ENCODE measurements at regions not wholly inside any gene's neighbourhood (a gene's known extent, or its start where the extent isn't known, plus 50 kb on each side); places are given as distances from the start of the nearest gene placed in this dataset.

DNA sequence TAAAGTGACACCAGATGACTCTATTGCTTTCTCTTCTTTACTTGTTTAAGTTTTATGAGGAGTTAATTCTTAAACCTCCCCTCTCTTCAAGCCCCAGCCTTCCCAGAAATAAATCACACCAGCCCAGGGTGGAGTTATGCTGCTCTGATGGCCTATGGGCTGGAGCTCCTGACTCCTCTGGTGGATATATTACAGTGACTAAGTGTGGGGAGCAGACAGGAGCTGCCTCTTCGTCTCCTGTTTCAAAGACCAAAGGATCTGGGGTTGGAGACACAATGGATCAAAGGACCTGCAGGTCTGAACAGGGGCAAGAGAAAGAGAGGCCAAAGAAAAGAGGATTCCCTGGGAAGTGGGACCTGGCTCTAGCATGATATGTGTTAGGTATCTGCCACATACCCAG is 312.0 kb upstream of the MSX2 start:
- no peak overlapping the region for H3K4me3 ChIP-seq (ENCODE audit: control insufficient read depth, low read depth, low read length)
- DNase-seq (ENCODE audit: low read depth): no peak
- TF ChIP-seq, protein P1, sequence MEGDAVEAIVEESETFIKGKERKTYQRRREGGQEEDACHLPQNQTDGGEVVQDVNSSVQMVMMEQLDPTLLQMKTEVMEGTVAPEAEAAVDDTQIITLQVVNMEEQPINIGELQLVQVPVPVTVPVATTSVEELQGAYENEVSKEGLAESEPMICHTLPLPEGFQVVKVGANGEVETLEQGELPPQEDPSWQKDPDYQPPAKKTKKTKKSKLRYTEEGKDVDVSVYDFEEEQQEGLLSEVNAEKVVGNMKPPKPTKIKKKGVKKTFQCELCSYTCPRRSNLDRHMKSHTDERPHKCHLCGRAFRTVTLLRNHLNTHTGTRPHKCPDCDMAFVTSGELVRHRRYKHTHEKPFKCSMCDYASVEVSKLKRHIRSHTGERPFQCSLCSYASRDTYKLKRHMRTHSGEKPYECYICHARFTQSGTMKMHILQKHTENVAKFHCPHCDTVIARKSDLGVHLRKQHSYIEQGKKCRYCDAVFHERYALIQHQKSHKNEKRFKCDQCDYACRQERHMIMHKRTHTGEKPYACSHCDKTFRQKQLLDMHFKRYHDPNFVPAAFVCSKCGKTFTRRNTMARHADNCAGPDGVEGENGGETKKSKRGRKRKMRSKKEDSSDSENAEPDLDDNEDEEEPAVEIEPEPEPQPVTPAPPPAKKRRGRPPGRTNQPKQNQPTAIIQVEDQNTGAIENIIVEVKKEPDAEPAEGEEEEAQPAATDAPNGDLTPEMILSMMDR (conservative IDR thresholded peaks at IDR 0.05; ENCODE audit: control insufficient read depth, insufficient read depth, low read depth, low read length): no peak

DNA sequence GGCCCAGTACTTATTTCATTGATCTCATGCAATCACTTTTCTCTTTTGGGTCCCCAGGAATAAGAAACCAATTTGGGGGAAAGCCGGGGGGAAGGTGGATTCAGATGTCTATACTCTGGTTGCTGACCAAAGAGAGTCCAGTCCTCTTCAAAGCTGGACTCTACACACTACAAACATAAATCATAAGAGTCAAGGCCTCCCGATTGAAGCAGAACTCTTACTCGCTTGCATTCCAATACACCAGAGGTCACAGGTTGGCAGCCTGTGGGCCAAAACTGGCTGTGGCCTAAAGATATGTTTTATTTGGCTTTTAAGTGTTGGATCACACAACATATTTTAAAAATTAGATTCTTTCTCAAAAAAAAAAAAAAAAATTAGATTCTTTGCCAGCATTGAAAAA is 311.4 kb upstream of the MSX2 start:
- TF ChIP-seq, protein P1 (conservative IDR thresholded peaks at IDR 0.05; ENCODE audit: control insufficient read depth, insufficient read depth, low read depth, low read length): no peak
- DNase-seq (ENCODE audit: low read depth): no peak
- no peak overlapping the region for H3K4me3 ChIP-seq (ENCODE audit: control insufficient read depth, low read depth, low read length)

DNA sequence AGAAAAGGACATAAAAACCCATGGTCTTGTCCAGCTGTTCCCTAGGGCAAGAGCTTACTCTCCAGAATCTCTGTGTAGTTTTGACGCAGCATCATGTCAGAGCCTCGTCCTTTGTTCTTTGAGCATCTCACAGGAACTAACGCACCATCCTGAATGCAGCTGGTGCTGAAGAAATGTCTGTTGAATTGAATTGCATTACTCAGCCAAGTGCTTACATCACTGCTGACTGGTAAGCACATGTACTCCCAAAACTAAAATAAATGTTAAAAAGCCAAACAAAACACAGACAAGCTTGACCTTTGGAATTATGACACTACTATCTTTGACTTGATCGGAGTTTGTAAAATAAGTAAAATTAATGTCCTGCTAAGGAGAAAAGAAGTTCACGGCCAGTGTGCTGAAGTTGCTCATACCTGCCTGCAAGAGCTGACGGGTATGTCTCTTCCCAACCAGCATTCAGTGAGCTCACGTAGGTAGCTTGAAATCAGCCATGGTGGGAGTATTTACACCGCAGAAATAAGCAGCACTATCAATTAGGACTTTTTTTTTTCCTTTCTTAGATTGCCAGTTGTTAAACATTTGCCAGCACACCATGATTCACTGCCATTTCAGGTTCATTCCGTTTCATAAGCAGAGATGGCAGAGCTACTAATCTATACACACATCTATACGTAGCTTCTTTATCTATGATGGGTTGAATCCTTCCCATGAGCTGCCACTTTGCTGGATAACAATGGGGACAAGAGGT is 310.6 kb upstream of the MSX2 start:
- TF ChIP-seq, protein P1 (conservative IDR thresholded peaks at IDR 0.05; ENCODE audit: control insufficient read depth, insufficient read depth, low read depth, low read length): no peak
- DNase-seq (ENCODE audit: low read depth): peak; percentile 73
- H3K4me3 ChIP-seq (ENCODE audit: control insufficient read depth, low read depth, low read length): no peak overlapping the region

DNA sequence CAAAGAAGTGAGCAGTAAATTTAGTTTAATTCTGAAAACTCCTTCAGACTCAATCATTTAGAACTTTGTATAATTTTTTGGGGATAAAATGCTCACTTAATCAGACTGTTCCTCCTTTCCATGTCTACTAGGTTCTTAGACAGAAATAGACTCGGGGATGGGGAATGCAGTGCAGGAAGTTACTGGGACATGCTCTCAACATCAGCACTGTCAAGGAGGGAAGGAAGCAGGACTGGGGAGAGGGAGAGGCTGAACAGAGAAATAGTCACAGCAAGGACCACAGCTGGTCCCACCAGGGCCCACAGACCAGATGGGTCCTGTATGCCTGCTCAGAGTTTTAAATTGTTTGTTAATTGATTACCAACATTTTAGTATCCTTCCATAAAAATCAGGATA is 310.1 kb upstream of the MSX2 start:
- TF ChIP-seq, protein P1 (conservative IDR thresholded peaks at IDR 0.05; ENCODE audit: control insufficient read depth, insufficient read depth, low read depth, low read length): no peak
- no peak for DNase-seq (ENCODE audit: low read depth)
- H3K4me3 ChIP-seq (ENCODE audit: control insufficient read depth, low read depth, low read length): no peak overlapping the region

DNA sequence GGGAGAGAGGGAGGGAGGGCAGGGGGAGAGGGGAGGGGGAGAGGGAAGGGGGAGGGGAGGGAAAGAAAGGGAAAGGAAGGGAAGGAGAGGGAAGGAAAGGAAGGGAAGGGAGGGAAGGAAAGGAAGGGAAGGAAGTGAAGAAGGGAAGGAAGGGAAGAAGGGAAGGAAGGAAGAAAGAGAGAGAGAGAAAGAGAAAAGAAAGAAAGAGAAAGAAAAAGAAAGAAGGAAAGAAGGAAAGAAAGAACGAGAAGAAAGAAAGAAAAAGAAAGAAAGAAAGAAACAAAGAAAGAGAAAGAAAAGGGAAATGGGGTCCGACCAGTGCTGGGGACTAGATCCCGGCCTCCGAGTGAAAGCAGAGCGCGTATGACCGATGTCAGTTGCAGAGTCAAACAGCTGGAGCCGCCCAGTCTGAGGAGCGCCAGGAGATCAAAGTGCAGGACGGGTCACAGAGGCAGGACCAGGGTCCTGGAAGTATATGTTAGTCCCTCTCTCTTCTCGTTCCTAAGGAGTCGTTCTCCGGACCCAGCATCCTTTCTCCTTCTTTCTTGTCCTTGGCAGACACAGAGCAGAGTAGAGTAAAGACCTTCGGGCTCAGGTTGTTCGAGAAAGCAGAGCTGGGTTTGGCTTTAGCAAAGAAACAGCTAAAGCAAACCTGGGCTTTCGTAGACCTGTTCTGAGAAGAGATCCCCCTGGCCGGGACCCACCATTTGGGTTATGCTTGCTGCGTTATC is 305.4 kb upstream of the MSX2 start:
- no peak for DNase-seq (ENCODE audit: low read depth)
- no peak overlapping the region for H3K4me3 ChIP-seq (ENCODE audit: control insufficient read depth, low read depth, low read length)
- TF ChIP-seq, protein P1 (conservative IDR thresholded peaks at IDR 0.05; ENCODE audit: control insufficient read depth, insufficient read depth, low read depth, low read length): no peak

DNA sequence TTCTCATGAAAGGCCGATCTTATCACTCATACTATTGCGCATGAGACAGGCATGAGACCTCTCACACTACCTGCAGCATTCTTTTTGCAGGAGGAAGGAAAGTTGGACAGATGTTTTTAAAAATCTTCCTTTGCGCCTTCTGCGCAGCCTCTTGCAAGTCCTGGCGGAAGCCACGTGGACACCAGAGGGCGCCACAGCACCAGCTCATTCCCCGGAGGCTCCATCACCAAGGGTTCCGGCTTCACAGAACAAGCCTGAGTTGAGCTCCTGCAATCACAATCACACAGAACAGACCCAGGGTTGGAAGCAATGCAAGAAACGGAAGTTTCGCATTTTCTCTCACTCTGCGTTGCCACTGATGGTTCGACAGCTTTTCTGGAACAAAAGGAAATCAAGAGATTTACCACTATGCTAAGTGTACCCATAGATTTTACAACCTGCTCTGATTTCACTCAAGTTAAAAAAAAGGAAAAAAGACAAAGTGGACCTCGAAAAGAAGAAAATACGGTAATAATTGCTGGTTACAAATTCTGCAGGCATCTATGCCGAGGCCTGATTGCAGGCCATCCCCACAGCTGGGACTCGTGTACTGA is 304.7 kb upstream of the MSX2 start:
- peak; percentile 88 for DNase-seq (ENCODE audit: low read depth)
- no peak overlapping the region for H3K4me3 ChIP-seq (ENCODE audit: control insufficient read depth, low read depth, low read length)
- TF ChIP-seq, protein P1 (conservative IDR thresholded peaks at IDR 0.05; ENCODE audit: control insufficient read depth, insufficient read depth, low read depth, low read length): peak; percentile 92

Data from fibroblast of mammary gland (primary cell).